Type B pancreatic cell (in vitro differentiated cells): ENCODE measurements at regions not wholly inside any gene's neighbourhood (a gene's known extent, or its start where the extent isn't known, plus 50 kb on each side); places are given as distances from the start of the nearest gene placed in this dataset.
A peak's percentile ranks its signal among the peaks of the same experiment; 100 is the strongest.

Source experiments
- DNase-seq: peaks from one replicate; pipeline ENCODE4 v3.0.0; 2021; ENCODE audit warnings: mixed read lengths; ENCODE audit not compliant: unreplicated experiment; ENCODE audit errors: extremely low spot score
- H3K27ac Mint-ChIP-seq: 2 replicates; pipeline ENCODE4 v1.8.0; 2021; ENCODE audit warnings: mild to moderate bottlenecking, mixed read lengths
- H3K27me3 Mint-ChIP-seq: 2 replicates; pipeline ENCODE4 v1.8.0; 2021; ENCODE audit warnings: mixed read lengths
- H3K36me3 Mint-ChIP-seq: 2 replicates; pipeline ENCODE4 v1.8.0; 2021; ENCODE audit warnings: mixed read lengths
- H3K4me1 Mint-ChIP-seq: one replicate; pipeline ENCODE4 v1.8.0; 2021; ENCODE audit warnings: mixed read lengths; ENCODE audit not compliant: unreplicated experiment
- H3K4me3 Mint-ChIP-seq: 2 replicates; pipeline ENCODE4 v1.8.0; 2021; ENCODE audit warnings: mild to moderate bottlenecking, mixed read lengths
- H3K9me3 Mint-ChIP-seq: 2 replicates; pipeline ENCODE4 v1.8.0; 2021; ENCODE audit warnings: mixed read lengths
- TF ChIP-seq, protein P1 (sequence below): fragments of 200-600 bp; sonication (generic); conservative IDR thresholded peaks from 2 replicates; pipeline ENCODE4 v1.5.0; 2021; ENCODE audit warnings: antibody characterized with exemption, mild to moderate bottlenecking

- no peaks in the 10 kb centered on the region for H3K27me3 Mint-ChIP-seq
- DNase-seq, result no peak
- no peak overlapping the region for H3K27ac Mint-ChIP-seq
- H3K36me3 Mint-ChIP-seq, result no peaks in the 10 kb centered on the region
- H3K4me3 Mint-ChIP-seq, result no peak overlapping the region
- TF ChIP-seq, protein P1, sequence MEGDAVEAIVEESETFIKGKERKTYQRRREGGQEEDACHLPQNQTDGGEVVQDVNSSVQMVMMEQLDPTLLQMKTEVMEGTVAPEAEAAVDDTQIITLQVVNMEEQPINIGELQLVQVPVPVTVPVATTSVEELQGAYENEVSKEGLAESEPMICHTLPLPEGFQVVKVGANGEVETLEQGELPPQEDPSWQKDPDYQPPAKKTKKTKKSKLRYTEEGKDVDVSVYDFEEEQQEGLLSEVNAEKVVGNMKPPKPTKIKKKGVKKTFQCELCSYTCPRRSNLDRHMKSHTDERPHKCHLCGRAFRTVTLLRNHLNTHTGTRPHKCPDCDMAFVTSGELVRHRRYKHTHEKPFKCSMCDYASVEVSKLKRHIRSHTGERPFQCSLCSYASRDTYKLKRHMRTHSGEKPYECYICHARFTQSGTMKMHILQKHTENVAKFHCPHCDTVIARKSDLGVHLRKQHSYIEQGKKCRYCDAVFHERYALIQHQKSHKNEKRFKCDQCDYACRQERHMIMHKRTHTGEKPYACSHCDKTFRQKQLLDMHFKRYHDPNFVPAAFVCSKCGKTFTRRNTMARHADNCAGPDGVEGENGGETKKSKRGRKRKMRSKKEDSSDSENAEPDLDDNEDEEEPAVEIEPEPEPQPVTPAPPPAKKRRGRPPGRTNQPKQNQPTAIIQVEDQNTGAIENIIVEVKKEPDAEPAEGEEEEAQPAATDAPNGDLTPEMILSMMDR, result no peak
- H3K4me1 Mint-ChIP-seq, result peaks cover 8% of the 10 kb centered on the region
- H3K9me3 Mint-ChIP-seq, result no peaks in the 10 kb centered on the region
Observed at GRCh38 chr4:124945422-124945821, 232.9 kb upstream of the ANKRD50 start.

DNA sequence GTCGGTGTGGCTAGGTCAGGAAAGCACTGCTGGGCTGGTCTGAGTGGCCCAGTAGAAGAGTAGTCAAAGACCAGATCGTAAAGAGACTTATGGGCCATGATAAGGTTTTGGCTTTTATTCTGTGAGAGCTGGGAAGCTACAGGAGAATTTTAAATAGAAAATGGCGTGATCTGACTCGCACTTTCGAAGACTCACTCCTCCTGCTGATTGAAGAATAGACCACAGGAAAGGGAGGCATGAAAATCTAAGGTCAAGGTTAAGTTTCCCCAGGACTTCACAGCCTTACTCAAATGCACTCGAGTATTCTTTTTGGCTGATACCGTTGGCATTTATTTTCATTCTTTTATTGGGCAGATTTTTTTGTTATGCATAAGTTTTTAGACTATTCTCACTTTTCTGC, 231.4 kb upstream of the ANKRD50 start:
- no peak for DNase-seq
- Mint-ChIP-seq H3K27me3 (no peaks in the 10 kb centered on the region), H3K36me3 (no peaks in the 10 kb centered on the region), H3K4me3 (no peak overlapping the region), H3K27ac (no peak overlapping the region), H3K9me3 (no peaks in the 10 kb centered on the region), H3K4me1 (peaks cover 12% of the 10 kb centered on the region)
- TF ChIP-seq, protein P1, result no peak

GRCh38 chr4:124943145-124943889, 230.8 kb upstream of the ANKRD50 start:
- H3K4me3 Mint-ChIP-seq, result no peak overlapping the region
- H3K27me3 Mint-ChIP-seq, result no peaks in the 10 kb centered on the region
- DNase-seq, result no peak
- H3K27ac Mint-ChIP-seq, result no peak overlapping the region
- H3K4me1 Mint-ChIP-seq, result peaks cover 12% of the 10 kb centered on the region
- H3K36me3 Mint-ChIP-seq, result no peaks in the 10 kb centered on the region
- no peaks in the 10 kb centered on the region for H3K9me3 Mint-ChIP-seq
- TF ChIP-seq, protein P1, result no peak

GRCh38 chr4:124941267-124941666, 228.7 kb upstream of the ANKRD50 start:
- DNase-seq, result no peak
- Mint-ChIP-seq H3K4me1 (peaks cover 14% of the 10 kb centered on the region), H3K27me3 (no peaks in the 10 kb centered on the region), H3K27ac (no peak overlapping the region), H3K4me3 (peak overlapping the region; percentile 18), H3K9me3 (peaks cover 4% of the 10 kb centered on the region), H3K36me3 (no peaks in the 10 kb centered on the region)
- TF ChIP-seq, protein P1, result no peak

DNA sequence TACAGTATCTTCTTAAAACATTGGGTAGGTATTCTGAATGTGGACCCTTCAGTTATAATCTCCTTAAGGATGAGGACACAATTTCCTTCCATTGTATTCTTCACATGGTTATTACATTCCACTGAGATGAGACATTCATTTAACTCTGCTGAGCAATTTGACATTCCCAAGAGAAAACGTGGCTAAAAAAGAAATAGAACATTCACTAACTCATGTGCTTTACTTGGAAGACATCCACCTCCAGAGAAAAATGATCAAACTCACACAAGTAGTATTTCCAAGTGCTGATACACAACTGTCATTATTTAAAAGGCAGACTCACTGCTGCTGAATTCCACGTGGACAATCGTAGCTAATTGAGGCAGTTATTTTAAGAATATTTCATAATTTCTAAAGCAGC, 227.9 kb upstream of the ANKRD50 start:
- Mint-ChIP-seq H3K36me3 (no peaks in the 10 kb centered on the region), H3K27ac (no peak overlapping the region), H3K9me3 (peaks cover 4% of the 10 kb centered on the region), H3K4me1 (peaks cover 14% of the 10 kb centered on the region), H3K27me3 (no peaks in the 10 kb centered on the region), H3K4me3 (no peak overlapping the region)
- TF ChIP-seq, protein P1, result no peak
- no peak for DNase-seq
